ENCODE measurements at regions not wholly inside any gene's neighbourhood (a gene's known extent, or its start where the extent isn't known, plus 50 kb on each side); places are given as distances from the start of the nearest gene placed in this dataset.

- DNase-seq = no peak
Observed at GRCh38 chr3:162764051-162764807, 1267.6 kb downstream of the OTOL1 start.

DNA sequence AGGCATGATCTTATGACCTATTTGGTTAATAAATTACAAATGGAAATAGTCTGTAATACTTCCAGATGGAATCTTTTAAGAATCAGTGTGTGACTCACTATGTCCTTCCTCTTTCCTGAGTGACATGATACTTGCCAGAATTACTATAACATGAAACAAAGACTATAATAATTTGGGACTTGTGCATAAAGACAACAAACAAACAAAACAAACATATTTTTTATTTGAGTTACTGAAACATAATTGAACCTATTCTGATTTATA is 1268.1 kb downstream of the OTOL1 start:
- no peak for DNase-seq

GRCh38 chr3:162765524-162765923 is 1268.9 kb downstream of the OTOL1 start:
- no peak for DNase-seq

- DNase-seq = no peak
Observed at GRCh38 chr3:162769564-162769963, 1273.0 kb downstream of the OTOL1 start.

DNA sequence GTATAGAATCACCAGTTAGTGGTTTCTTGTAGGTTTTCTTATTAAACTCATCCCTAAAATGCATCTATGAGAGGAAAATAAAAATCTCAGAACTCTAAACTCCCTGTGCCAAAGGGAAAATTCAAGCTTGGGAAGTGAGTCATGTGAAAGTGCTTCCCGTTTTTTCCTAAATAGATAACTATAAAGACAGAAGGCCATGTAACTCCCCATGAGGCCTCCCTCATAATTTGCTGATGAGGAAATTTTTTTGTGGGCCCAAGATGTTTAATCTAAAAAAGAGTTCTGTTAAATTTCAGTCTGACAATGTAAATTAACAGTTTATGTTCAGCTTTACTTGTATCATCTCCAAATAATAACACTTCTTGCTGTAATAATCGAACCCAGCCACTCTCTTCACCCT is 1273.9 kb downstream of the OTOL1 start:
- no peak for DNase-seq

DNA sequence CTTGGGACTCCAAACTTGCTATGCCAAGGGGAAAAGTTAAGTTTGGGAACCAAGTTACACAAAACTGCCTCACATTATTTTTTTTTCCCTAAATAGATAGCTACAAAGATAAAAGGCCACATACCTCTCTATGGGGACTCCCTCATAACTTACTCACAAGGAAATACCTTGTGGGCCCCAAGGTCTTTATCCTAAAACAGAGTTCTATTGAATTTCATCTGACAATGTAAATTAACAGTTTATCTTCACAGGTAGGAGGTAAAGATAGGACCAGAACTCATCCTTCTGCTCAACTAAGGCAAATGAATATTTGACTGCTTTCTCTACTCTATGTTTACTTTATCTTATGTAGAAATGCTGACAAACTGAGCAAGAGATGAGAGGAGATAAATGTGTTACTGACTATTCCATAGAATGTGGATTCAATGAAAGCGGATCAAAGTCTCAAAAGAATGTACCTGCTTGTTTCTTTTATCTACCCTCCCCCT is 1278.0 kb downstream of the OTOL1 start:
- no peak for DNase-seq

DNA sequence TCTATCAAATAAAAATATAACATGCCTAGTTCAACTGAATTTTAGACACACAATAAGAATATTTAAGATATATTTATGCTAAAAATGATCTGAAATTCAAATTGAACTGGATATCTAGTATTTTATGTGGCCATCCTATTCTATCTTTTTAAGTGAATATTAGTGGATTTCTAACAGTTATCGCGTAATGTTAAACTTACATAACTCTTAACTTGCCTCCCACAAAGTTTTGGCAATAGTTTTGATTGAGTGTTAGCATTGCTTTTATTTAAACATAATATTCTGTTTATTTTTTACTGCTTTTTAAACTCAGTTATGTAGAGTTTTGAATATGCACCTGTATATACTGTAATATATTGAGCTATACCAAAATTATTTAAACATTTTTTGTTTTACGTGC is 1279.5 kb downstream of the OTOL1 start:
- DNase-seq = no peak

- no peak for DNase-seq
Observed at GRCh38 chr3:162777118-162777517, 1280.5 kb downstream of the OTOL1 start.

DNA sequence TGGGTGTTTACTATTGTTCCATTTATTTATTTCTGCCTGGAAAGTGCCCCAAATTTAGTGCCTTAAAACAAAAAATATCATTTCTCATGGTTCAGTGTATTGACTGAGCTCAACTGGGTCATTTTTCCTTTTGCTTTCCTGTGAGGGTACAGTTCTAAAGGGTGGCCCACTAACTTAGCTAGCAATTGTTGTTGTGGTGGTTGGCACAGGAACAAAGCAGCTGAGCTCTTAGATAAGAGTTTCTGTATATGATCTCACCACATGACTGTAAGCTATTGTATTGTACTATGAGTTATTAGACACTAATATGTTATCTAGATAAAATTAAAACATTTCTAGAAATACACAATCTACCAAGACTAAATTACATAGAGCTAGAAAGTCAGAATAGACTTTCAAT is 1283.7 kb downstream of the OTOL1 start:
- no peak for DNase-seq

GRCh38 chr3:162799910-162800309 is 1303.3 kb downstream of the OTOL1 start:
- no peak for DNase-seq

DNA sequence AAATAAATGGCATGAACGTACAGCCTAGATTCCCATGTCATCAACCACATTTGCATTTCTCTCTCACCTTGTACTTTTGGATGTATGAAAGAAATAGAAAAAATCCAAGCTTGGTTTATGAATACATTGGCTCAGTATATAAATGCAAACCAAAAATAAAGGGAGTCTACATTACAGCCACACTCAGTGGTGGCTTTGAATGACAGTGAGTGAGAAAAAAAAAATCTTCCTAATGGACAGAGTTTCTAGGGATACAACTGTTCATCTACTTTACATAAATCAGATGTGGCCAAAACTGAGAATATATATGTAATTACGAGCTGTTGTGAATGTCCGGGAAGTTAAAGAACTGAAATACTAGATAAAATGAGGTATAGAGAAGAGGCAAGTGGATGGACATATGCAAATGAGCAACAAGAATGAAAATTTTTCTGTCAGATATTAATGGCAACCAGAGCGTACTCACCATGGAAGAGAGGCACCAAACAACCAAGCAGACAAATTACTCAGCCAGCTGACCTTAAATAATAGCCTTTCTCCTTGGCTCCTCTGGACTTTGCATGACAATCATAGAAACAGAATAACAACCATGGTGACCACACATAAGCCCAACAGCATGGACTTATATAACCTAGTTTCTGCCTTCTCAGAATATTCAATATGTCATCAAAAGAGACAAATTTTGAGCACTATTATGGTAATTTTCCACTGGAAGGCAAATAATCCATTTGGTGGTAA is 1305.8 kb downstream of the OTOL1 start:
- DNase-seq = no peak

DNA sequence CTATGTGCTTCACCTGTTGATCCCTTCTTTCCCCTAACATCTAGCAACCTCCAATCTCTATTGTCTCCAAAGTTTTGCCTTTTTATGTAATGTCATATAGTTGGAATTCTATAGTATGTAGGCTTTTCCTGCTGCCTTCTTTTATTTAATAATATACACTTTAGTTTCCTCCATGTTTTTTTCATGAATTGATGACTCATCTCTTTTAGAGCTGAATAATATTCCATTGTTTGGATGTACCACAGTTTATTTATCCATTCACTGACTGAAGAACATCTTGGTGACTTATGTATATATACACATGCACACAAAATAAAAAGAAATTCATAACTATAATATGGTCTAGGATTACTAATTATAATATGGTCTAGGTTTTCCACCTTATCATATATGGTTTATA is 1314.2 kb downstream of the OTOL1 start:
- no peak for DNase-seq

DNA sequence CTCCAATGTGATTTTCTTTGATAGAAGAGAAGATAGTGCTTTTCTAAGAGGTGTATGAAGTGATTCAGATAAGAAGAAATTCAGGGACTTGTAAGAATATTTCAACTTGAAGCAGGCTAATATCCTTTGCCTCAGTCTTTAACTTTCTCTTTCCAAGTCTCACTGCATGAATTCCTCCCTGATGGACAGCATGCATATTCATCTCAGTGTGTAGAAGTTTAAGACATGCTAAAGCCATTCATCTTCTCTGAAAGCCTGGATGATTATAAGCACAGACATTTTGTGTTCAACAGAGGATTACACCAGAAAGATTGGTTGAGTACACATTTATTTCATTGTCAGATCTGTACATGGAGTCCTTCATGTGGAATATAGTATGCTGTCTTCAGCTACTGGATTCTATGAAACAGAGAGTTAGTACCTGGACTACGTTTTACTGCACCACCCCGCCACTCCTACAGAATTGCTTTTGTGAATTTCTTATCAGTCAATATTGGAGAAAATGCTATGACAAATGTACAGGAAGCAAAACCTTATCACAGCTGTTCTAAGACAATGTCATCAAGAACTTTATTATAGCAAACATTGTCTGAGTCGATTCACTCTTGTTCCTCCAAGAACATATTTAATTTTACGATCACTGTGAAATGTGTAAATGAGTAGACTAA is 1346.1 kb downstream of the OTOL1 start:
- no peak for DNase-seq

- DNase-seq = no peak
Observed at GRCh38 chr3:162845918-162846317, 1349.3 kb downstream of the OTOL1 start.

GRCh38 chr3:162847511-162847910 is 1350.9 kb downstream of the OTOL1 start:
- DNase-seq = no peak

- no peak for DNase-seq
Observed at GRCh38 chr3:162863579-162863978, 1367.0 kb downstream of the OTOL1 start.

DNA sequence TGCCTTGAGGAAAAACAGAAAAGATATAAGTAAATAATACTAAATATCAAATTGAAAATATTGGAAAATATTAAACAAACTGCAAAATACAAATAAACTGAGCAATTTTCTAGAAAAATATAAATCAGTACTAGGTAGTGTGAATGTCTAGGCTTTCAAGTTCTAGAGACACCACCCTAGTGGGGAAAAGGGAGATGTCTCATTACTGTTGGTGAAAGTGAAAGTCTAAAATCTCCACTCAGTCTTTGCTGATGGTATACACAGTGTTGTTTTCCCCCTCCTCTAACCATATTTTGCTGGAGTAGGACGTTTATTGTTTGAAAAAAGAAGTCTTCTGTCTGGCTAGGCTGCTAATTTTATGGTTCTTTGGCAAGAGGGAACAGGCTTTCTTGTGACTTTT is 1368.9 kb downstream of the OTOL1 start:
- no peak for DNase-seq

GRCh38 chr3:162879021-162879562 is 1382.5 kb downstream of the OTOL1 start:
- DNase-seq = no peak

GRCh38 chr3:162884373-162884772 is 1387.8 kb downstream of the OTOL1 start:
- no peak for DNase-seq

DNA sequence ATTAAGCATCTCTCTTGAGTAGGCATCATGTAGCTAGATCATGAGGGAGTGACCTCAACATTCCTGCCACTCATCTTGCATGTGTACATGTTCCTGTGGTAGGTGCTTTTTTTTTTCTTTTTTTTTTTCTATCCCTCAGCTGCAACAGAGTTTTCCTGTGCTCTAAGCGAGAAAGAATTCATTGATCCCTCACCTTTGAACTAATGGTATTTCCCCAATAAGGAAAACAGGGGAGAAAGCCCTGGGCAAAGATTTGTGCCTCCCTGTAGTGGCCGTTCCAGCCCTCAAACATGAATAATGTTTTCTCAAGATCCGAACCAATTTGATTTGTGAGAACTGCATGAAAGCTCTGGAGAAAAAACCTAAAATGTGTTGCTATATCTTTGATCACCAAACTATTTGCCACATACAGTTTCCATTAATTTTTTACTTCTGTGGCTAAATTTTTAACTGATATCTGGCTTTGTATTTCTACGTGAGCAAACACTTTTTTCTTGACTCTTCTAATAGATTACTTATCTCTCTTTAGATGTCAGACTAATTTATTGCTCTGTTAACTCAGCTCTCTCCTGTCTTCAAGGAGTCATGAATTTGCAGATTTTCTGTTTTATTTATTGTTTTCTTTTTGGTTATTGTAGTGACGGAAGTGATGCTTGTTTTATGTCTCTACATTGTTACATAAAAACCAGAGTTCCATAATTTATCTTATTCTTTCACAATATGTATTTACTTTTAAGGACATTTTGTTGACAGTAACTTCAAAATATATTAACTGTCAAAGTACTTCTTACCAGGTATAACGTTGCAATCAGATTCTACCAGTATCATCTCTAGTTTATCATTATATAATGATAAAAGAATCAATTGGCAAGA is 1396.5 kb downstream of the OTOL1 start:
- no peak for DNase-seq

DNA sequence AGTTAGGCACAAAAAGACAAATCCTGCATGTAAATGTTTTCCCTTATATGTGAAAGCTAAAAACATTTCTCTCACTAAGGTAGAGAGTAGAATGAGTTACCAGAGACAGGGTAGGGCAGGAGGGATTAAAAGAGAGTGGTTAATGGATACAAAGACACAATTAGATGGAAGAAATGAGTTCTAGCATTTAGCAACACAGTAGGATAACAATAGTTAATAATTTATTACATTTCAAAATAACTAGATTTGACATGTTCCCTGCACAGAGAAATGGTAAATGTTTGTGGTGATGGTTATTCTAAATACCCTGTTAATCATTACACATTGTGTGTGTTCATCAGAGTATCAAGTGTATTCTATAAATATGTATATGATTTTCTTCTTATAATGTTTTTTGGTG is 1400.7 kb downstream of the OTOL1 start:
- DNase-seq = no peak

DNA sequence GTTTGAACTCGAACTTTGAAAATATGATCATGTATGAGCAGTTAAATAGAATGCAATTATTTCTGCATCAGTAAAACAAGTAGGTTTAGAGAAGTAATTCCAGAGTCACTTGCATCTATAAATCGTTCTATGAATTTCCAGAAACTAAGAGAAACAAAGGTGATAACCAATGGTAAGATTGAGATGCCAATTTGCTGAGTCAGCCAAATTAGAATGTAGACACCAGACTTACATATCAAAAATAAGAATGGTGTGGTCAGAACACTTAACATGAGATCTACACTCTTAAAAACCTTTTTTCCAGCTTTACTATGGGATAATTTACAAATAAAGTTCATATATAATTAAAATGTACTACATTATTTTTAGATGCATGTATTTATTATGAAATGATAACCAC is 1435.9 kb downstream of the OTOL1 start:
- no peak for DNase-seq

DNA sequence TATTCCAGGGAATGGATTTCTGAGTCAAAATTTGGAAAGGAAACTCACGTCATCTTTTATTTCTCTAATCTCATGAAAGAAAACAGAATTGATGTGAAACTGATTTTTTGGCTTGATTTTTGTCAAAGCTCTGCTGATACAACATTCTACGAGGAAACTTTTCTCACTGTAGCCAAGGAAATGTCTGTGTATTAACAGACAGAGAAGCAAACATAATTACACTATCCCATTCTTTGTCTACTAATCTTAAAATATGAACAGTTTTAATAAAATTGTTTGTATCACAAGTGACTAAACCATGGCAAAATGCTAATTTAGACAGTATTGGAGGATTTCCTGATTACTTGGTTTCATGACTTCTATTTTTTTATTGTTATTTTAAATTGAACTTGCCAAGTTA is 1437.0 kb downstream of the OTOL1 start:
- no peak for DNase-seq
